Pons (tissue), 1 donor: ENCODE measurements at regions not wholly inside any gene's neighbourhood (a gene's known extent, or its start where the extent isn't known, plus 50 kb on each side); places are given as distances from the start of the nearest gene placed in this dataset.

Experiments used
- DNase-seq: peaks from one replicate; pipeline ENCODE4 v3.0.0-alpha.2; 2016; ENCODE audit warnings: low spot score

GRCh38 chr9:13331320-13331719 is 51.8 kb upstream of the MPDZ start:
- DNase-seq, result no peak

- DNase-seq, result no peak
Observed at GRCh38 chr9:13330396-13331004, 51.0 kb upstream of the MPDZ start.
